ENCODE measurements at regions not wholly inside any gene's neighbourhood (a gene's known extent, or its start where the extent isn't known, plus 50 kb on each side); places are given as distances from the start of the nearest gene placed in this dataset.

DNA sequence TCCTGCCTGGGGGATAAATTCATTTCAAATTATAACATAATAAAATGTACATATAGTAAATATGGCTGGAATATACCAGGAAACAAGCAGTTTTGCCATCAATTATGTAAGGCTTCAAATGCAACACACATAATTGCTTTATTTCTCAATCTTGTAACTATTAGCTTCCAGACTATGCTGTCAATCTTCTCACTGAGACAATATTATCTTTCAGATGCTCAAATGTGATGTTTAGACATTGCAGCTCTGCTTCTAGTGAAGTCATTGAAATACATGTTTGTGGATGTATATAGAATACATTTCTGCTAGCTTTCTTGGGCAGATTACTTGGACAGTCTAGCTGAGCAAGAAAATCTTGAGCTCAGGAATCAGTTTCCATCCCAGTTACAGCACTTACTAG is 454.4 kb downstream of the TDRD3 start:
- no peak for TF ChIP-seq POLR2A (IDR thresholded peaks at IDR 0.05)
- no peak for TF ChIP-seq CTCF (IDR thresholded peaks at IDR 0.05)

All from esophagus squamous epithelium (tissue), 4 donors.